Transverse colon (tissue), 3 donors: ENCODE measurements at regions not wholly inside any gene's neighbourhood (a gene's known extent, or its start where the extent isn't known, plus 50 kb on each side); places are given as distances from the start of the nearest gene placed in this dataset.

Experiments
- POLR2A ChIP-seq: fragments of 450-650 bp; IDR thresholded peaks from one replicate; pipeline ENCODE4 v1.6.1; 2016; ENCODE audit warnings: antibody characterized with exemption, mild to moderate bottlenecking, moderate library complexity
- POLR2AphosphoS5 ChIP-seq, 3 donors: sonication (generic); formaldehyde crosslinking; IDR thresholded peaks; one replicate each; pipeline ENCODE4 v1.6.1; 2016; ENCODE audit warnings: antibody characterized with exemption in 3 of 3

DNA sequence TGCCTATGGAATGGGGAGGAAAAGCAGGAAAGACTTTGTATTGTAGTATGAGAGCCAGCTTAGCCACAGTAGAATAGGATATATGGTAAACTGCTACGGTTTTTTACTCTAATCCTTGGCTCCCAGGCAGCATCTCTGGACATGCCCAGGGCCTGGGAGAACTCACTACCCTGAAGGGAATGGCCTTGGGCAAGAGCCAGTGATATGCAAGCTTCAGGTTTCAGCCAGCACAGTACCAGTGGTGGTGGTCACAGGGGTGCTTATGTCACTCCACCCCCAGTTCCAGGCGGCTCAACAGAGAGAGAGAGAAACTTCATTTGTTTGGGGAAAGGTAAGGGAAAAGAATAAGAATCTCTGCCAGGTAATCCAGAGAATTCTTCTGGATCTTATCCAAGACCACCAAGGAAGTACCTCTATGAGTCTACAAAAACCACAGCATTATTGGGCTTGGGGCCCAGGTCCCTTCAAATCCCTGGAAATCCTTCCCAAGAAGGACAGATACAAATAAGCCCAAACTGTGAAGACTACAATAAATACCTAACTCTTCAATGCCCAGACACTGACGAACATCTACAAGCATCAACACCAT, 121.2 kb downstream of the THBS2 start:
- TF ChIP-seq POLR2AphosphoS5 (IDR thresholded peaks at IDR 0.05) (no peak), POLR2A (no peak)
